Prostate gland (tissue), 2 donors: ENCODE measurements at regions not wholly inside any gene's neighbourhood (a gene's known extent, or its start where the extent isn't known, plus 50 kb on each side); places are given as distances from the start of the nearest gene placed in this dataset.

ENCODE experiments used
- DNase-seq: peaks from one replicate; pipeline ENCODE4 v3.0.0-alpha.2; 2019; ENCODE audit warnings: low spot score
- H3K27ac ChIP-seq, 2 donors: fragments of 200-600 bp; sonication (generic); 2 replicates each; pipeline ENCODE4 v1.5.1; 2017 to 2019
- H3K27me3 ChIP-seq: fragments of 200-600 bp; sonication (generic); replicated peaks from 2 replicates; pipeline ENCODE4 v1.5.1; 2019; ENCODE audit not compliant: insufficient read depth
- H3K36me3 ChIP-seq, 2 donors: fragments of 200-600 bp; sonication (generic); 1 replicate in 1 of 2; 2 replicates in 1 of 2; pipeline versions ENCODE4 v1.5.1 to v1.8.1; 2017 to 2019
- H3K4me1 ChIP-seq: fragments of 200-600 bp; sonication (generic); replicated peaks from 2 replicates; pipeline ENCODE4 v1.5.1; 2019
- H3K4me3 ChIP-seq, 2 donors: fragments of 200-600 bp; sonication (generic); 2 replicates each; pipeline ENCODE4 v1.5.1; 2017 to 2019
- H3K9me3 ChIP-seq: fragments of 200-600 bp; sonication (generic); 2 replicates; pipeline ENCODE4 v1.5.1; 2017
- CTCF ChIP-seq, 4 experiments: fragments of 200-600 bp in 2 of 4; fragments of 450-650 bp in 2 of 4; sonication (generic) in 2 of 4; IDR thresholded peaks; 1 replicate in 3 of 4; 2 replicates in 1 of 4; pipeline ENCODE4 v1.5.1; 2016 to 2019; ENCODE audit warnings: antibody characterized with exemption in 4 of 4, mild to moderate bottlenecking in 2 of 4, moderate library complexity in 2 of 4
- POLR2A ChIP-seq: fragments of 450-650 bp; IDR thresholded peaks from one replicate; pipeline ENCODE4 v1.6.1; 2016; ENCODE audit warnings: antibody characterized with exemption, mild to moderate bottlenecking
- POLR2AphosphoS5 ChIP-seq: sonication (generic); formaldehyde crosslinking; IDR thresholded peaks from one replicate; pipeline ENCODE4 v1.6.1; 2017; ENCODE audit warnings: antibody characterized with exemption
- WGBS: methylation state at CpG from one replicate; pipeline ENCODE4 v1.1.5; 2018; 5-methylcytosine and 5-hydroxymethylcytosine counted together
- intact Hi-C: fragments of 100-400 bp; cut with DNase I; formaldehyde crosslinking; loops from one replicate; pipeline ENCODE4 v1.14.2; 2022

GRCh38 chr18:22047485-22047884 lies 121.9 kb upstream of the GATA6 start:
- Histone ChIP-seq H3K9me3 (no peaks in the 10 kb centered on the region), H3K36me3 (no peaks in the 10 kb centered on the region), H3K27ac (no peak overlapping the region), H3K27me3 (no peaks in the 10 kb centered on the region), H3K4me3 (no peak overlapping the region), H3K4me1 (no peaks in the 10 kb centered on the region)
- no peak for TF ChIP-seq POLR2AphosphoS5
- TF ChIP-seq CTCF (IDR thresholded peaks at IDR 0.05) = no peak
- TF ChIP-seq POLR2A = no peak
- DNase-seq = no peak
- 67% methylated on average over 3 of the region's 3 CpGs for WGBS
- intact Hi-C loops = no loop called here

GRCh38 chr18:22048221-22048620 lies 121.2 kb upstream of the GATA6 start:
- H3K4me3 ChIP-seq = no peak overlapping the region
- DNase-seq = no peak
- H3K27me3 ChIP-seq = no peaks in the 10 kb centered on the region
- no peak overlapping the region for H3K27ac ChIP-seq
- H3K36me3 ChIP-seq = no peaks in the 10 kb centered on the region
- WGBS = 95% methylated on average over 5 of the region's 5 CpGs
- TF ChIP-seq CTCF (IDR thresholded peaks at IDR 0.05) (no peak), POLR2AphosphoS5 (no peak), POLR2A (no peak)
- no peaks in the 10 kb centered on the region for H3K4me1 ChIP-seq
- no peaks in the 10 kb centered on the region for H3K9me3 ChIP-seq
- intact Hi-C loops = no loop called here

GRCh38 chr18:22048932-22049615 lies 120.3 kb upstream of the GATA6 start:
- WGBS = 71% methylated on average over 3 of the region's 3 CpGs
- no peak overlapping the region for H3K27ac ChIP-seq
- H3K9me3 ChIP-seq = no peaks in the 10 kb centered on the region
- TF ChIP-seq CTCF (IDR thresholded peaks at IDR 0.05) (no peak), POLR2A (no peak), POLR2AphosphoS5 (no peak)
- DNase-seq = no peak
- no peak overlapping the region for H3K4me3 ChIP-seq
- no peaks in the 10 kb centered on the region for H3K4me1 ChIP-seq
- no peaks in the 10 kb centered on the region for H3K36me3 ChIP-seq
- intact Hi-C loops = no loop called here
- no peaks in the 10 kb centered on the region for H3K27me3 ChIP-seq

GRCh38 chr18:22052405-22053105 lies 116.8 kb upstream of the GATA6 start:
- WGBS = 82% methylated on average over 12 of the region's 12 CpGs
- no peak for DNase-seq
- no peak overlapping the region for H3K4me3 ChIP-seq
- no peaks in the 10 kb centered on the region for H3K9me3 ChIP-seq
- H3K27ac ChIP-seq = no peak overlapping the region
- TF ChIP-seq CTCF (IDR thresholded peaks at IDR 0.05) (no peak), POLR2A (no peak), POLR2AphosphoS5 (no peak)
- H3K27me3 ChIP-seq = no peaks in the 10 kb centered on the region
- no peaks in the 10 kb centered on the region for H3K36me3 ChIP-seq
- H3K4me1 ChIP-seq = no peaks in the 10 kb centered on the region
- intact Hi-C loops = no loop called here
